ENCODE measurements at regions not wholly inside any gene's neighbourhood (a gene's known extent, or its start where the extent isn't known, plus 50 kb on each side); places are given as distances from the start of the nearest gene placed in this dataset.

GRCh38 chr5:153222936-153223335 lies 267.5 kb upstream of the GRIA1 start:
- Histone ChIP-seq H3K4me3 (no peak overlapping the region), H3K27ac (no peak overlapping the region), H3K9me3 (peaks cover 0 to 3% (median 0%) of the 10 kb centered on the region in 4 donors), H3K27me3 (no peaks in the 10 kb centered on the region), H3K36me3 (no peaks in the 10 kb centered on the region), H3K4me1 (no peaks in the 10 kb centered on the region)
- TF ChIP-seq CTCF (IDR thresholded peaks at IDR 0.05) (no peak), POLR2A (IDR thresholded peaks at IDR 0.05) (no peak), EP300 (IDR thresholded peaks at IDR 0.05) (no peak), POLR2AphosphoS5 (IDR thresholded peaks at IDR 0.05) (no peak)
- intact Hi-C loops (cut with DNase I) = no loop called here
- no peak for DNase-seq

GRCh38 chr5:153223376-153223775 lies 267.1 kb upstream of the GRIA1 start:
- WGBS, 2 donors = 78 to 79% methylated on average over 6 of the region's 6 CpGs
- Histone ChIP-seq H3K4me3 (no peak overlapping the region), H3K9me3 (no peaks in the 10 kb centered on the region), H3K4me1 (no peaks in the 10 kb centered on the region), H3K27ac (no peak overlapping the region), H3K36me3 (no peaks in the 10 kb centered on the region), H3K27me3 (no peaks in the 10 kb centered on the region)
- DNase-seq = no peak
- intact Hi-C loops (cut with DNase I) = no loop called here
- no peak for TF ChIP-seq POLR2A (IDR thresholded peaks at IDR 0.05)
- no peak for TF ChIP-seq CTCF (IDR thresholded peaks at IDR 0.05)
- no peak for TF ChIP-seq POLR2AphosphoS5 (IDR thresholded peaks at IDR 0.05)
- no peak for TF ChIP-seq EP300 (IDR thresholded peaks at IDR 0.05)

- intact Hi-C loops (cut with DNase I) = no loop called here
Observed at GRCh38 chr5:153224651-153225050, 265.8 kb upstream of the GRIA1 start.

GRCh38 chr5:153233933-153234332 lies 256.5 kb upstream of the GRIA1 start:
- DNase-seq = no peak
- no peaks in the 10 kb centered on the region for H3K27me3 ChIP-seq
- H3K9me3 ChIP-seq = no peaks in the 10 kb centered on the region
- H3K4me3 ChIP-seq = no peak overlapping the region
- intact Hi-C loops (cut with DNase I) = no loop called here
- H3K27ac ChIP-seq = no peak overlapping the region
- H3K36me3 ChIP-seq = no peaks in the 10 kb centered on the region
- no peaks in the 10 kb centered on the region for H3K4me1 ChIP-seq
- no peak for TF ChIP-seq EP300 (IDR thresholded peaks at IDR 0.05)
- no peak for TF ChIP-seq CTCF (IDR thresholded peaks at IDR 0.05)
- TF ChIP-seq POLR2A (IDR thresholded peaks at IDR 0.05) = no peak
- TF ChIP-seq POLR2AphosphoS5 (IDR thresholded peaks at IDR 0.05) = no peak
- WGBS, 2 donors = 76 to 79% methylated on average over 2 of the region's 2 CpGs

More at GRCh38 chr5:153224651-153225050, 265.8 kb upstream of the GRIA1 start:
- H3K36me3 ChIP-seq = no peaks in the 10 kb centered on the region
- TF ChIP-seq POLR2AphosphoS5 (IDR thresholded peaks at IDR 0.05) = no peak
- no peak for TF ChIP-seq EP300 (IDR thresholded peaks at IDR 0.05)
- TF ChIP-seq POLR2A (IDR thresholded peaks at IDR 0.05) = no peak
- TF ChIP-seq CTCF (IDR thresholded peaks at IDR 0.05) = no peak
- H3K4me3 ChIP-seq = no peak overlapping the region
- DNase-seq = no peak
- H3K27me3 ChIP-seq = no peaks in the 10 kb centered on the region
- H3K9me3 ChIP-seq = no peaks in the 10 kb centered on the region
- H3K27ac ChIP-seq = no peak overlapping the region
- H3K4me1 ChIP-seq = no peaks in the 10 kb centered on the region

GRCh38 chr5:153236319-153236718 lies 254.2 kb upstream of the GRIA1 start:
- Histone ChIP-seq H3K27ac (no peak overlapping the region), H3K4me3 (no peak overlapping the region), H3K9me3 (no peaks in the 10 kb centered on the region), H3K27me3 (no peaks in the 10 kb centered on the region), H3K36me3 (no peaks in the 10 kb centered on the region), H3K4me1 (no peaks in the 10 kb centered on the region)
- no peak for TF ChIP-seq POLR2AphosphoS5 (IDR thresholded peaks at IDR 0.05)
- no peak for TF ChIP-seq EP300 (IDR thresholded peaks at IDR 0.05)
- TF ChIP-seq CTCF (IDR thresholded peaks at IDR 0.05) = no peak
- no peak for TF ChIP-seq POLR2A (IDR thresholded peaks at IDR 0.05)
- DNase-seq = no peak
- 64 to 73% methylated on average over 3 of the region's 3 CpGs for WGBS, 2 donors
- intact Hi-C loops (cut with DNase I) = no loop called here

All from sigmoid colon (tissue), 6 donors.